GM23338 (cell line): ENCODE measurements at regions not wholly inside any gene's neighbourhood (a gene's known extent, or its start where the extent isn't known, plus 50 kb on each side); places are given as distances from the start of the nearest gene placed in this dataset.

ENCODE experiments used
- ATAC-seq: fragments of 200-7000 bp; cut with Tn5 transposase; 3 replicates; pipeline ENCODE4 v1.9.1; 2020
- DNase-seq: peaks from one replicate; pipeline ENCODE4 v3.0.0-alpha.2; 2015; ENCODE audit warnings: low spot score
- H2AFZ ChIP-seq: fragments of 200-600 bp; sonication (generic); 2 replicates; pipeline ENCODE4 v1.8.0; 2016; ENCODE audit warnings: antibody characterized with exemption, mild to moderate bottlenecking, moderate library complexity
- H3F3A ChIP-seq: fragments of 200-600 bp; sonication (generic); replicated peaks from 2 replicates; pipeline ENCODE4 v1.8.0; 2017; ENCODE audit warnings: antibody characterized with exemption, mixed run types, low read depth
- H3K27ac ChIP-seq: fragments of 200-600 bp; sonication (generic); 2 replicates; pipeline ENCODE4 v1.6.1; 2016; ENCODE audit warnings: low read depth
- H3K27me3 ChIP-seq: fragments of 200-600 bp; sonication (generic); 2 replicates; pipeline ENCODE4 v1.8.0; 2016; ENCODE audit warnings: mild to moderate bottlenecking, mixed run types, moderate library complexity; ENCODE audit not compliant: insufficient read depth
- H3K36me3 ChIP-seq: fragments of 200-600 bp; sonication (generic); 2 replicates; pipeline ENCODE4 v1.8.0; 2016; ENCODE audit warnings: mild to moderate bottlenecking; ENCODE audit not compliant: insufficient read depth
- H3K4me1 ChIP-seq: fragments of 200-600 bp; sonication (generic); 2 replicates; pipeline ENCODE4 v1.8.0; 2016; ENCODE audit warnings: mild to moderate bottlenecking, moderate library complexity; ENCODE audit not compliant: insufficient read depth
- H3K4me2 ChIP-seq: fragments of 200-600 bp; sonication (generic); 2 replicates; pipeline ENCODE4 v1.7.1; 2017; ENCODE audit warnings: mixed run types
- H3K4me3 ChIP-seq: fragments of 200-600 bp; sonication (generic); 2 replicates; pipeline ENCODE4 v1.6.1; 2016; ENCODE audit warnings: mixed run types
- H3K79me2 ChIP-seq: fragments of 200-600 bp; sonication (generic); replicated peaks from 2 replicates; pipeline ENCODE4 v1.8.0; 2017; ENCODE audit warnings: mild to moderate bottlenecking; ENCODE audit not compliant: insufficient read depth
- H3K9me2 ChIP-seq: fragments of 200-600 bp; sonication (generic); 2 replicates; pipeline ENCODE4 v1.8.0; 2017; ENCODE audit not compliant: insufficient read depth
- H4K20me1 ChIP-seq: fragments of 200-600 bp; sonication (generic); replicated peaks from 2 replicates; pipeline ENCODE4 v1.8.0; 2017; ENCODE audit warnings: mild to moderate bottlenecking; ENCODE audit not compliant: insufficient read depth
- H3K27ac Mint-ChIP-seq: 2 replicates; pipeline ENCODE4 v1.8.0; 2020; ENCODE audit warnings: inconsistent platforms, mild to moderate bottlenecking, moderate library complexity, mixed read lengths
- H3K27me3 Mint-ChIP-seq: 3 replicates; pipeline ENCODE4 v1.8.0; 2022; ENCODE audit warnings: low read depth, mild to moderate bottlenecking, moderate library complexity, mixed read lengths, inconsistent platforms; ENCODE audit not compliant: insufficient read depth, poor library complexity
- H3K36me3 Mint-ChIP-seq: 3 replicates; pipeline ENCODE4 v1.8.0; 2021; ENCODE audit warnings: low read depth, mild to moderate bottlenecking, inconsistent platforms, moderate library complexity, mixed read lengths
- H3K4me1 Mint-ChIP-seq: 3 replicates; pipeline ENCODE4 v1.8.0; 2020; ENCODE audit warnings: mild to moderate bottlenecking, inconsistent platforms, mixed read lengths
- H3K4me3 Mint-ChIP-seq: 3 replicates; pipeline ENCODE4 v1.8.0; 2021; ENCODE audit warnings: moderate library complexity, mild to moderate bottlenecking, inconsistent platforms, mixed read lengths
- H3K9me3 Mint-ChIP-seq: 3 replicates; pipeline ENCODE4 v1.8.0; 2020; ENCODE audit warnings: moderate library complexity, mild to moderate bottlenecking, inconsistent platforms, mixed read lengths
- CREB1 ChIP-seq: fragments of 250-450 bp; sonication (Bioruptor Pico); IDR thresholded peaks from 2 replicates; pipeline ENCODE4 v1.5.0; 2020; ENCODE audit warnings: low read depth, mild to moderate bottlenecking, moderate library complexity
- EZH2 ChIP-seq: fragments of 200-600 bp; sonication (generic); IDR thresholded peaks from one replicate; pipeline ENCODE4 v1.8.0; 2017; ENCODE audit warnings: antibody characterized with exemption, mild to moderate bottlenecking, low read depth; ENCODE audit not compliant: unreplicated experiment
- EZH2phosphoT487 ChIP-seq: fragments of 200-600 bp; sonication (generic); IDR thresholded peaks from one replicate; pipeline ENCODE4 v1.8.1; 2018; ENCODE audit warnings: antibody characterized with exemption; ENCODE audit not compliant: unreplicated experiment
- JUNB ChIP-seq: IDR thresholded peaks from one replicate; pipeline ENCODE4 v1.6.1; 2016; ENCODE audit warnings: antibody characterized with exemption; ENCODE audit not compliant: unreplicated experiment
- REST ChIP-seq: IDR thresholded peaks from one replicate; pipeline ENCODE4 v1.6.1; 2018; ENCODE audit warnings: antibody characterized with exemption; ENCODE audit not compliant: unreplicated experiment
- STAT1 ChIP-seq: IDR thresholded peaks from one replicate; pipeline ENCODE4 v1.6.1; 2016; ENCODE audit warnings: antibody characterized with exemption; ENCODE audit not compliant: unreplicated experiment
- ZNF331 ChIP-seq: fragments of 250-450 bp; sonication (Bioruptor Pico); IDR thresholded peaks from 2 replicates; pipeline ENCODE4 v1.5.0; 2020; ENCODE audit warnings: low read depth, mild to moderate bottlenecking, moderate library complexity
- TF ChIP-seq, protein P1 (sequence below), 2 experiments: fragments of 200-600 bp in 1 of 2; sonication (generic) in 1 of 2; conservative IDR thresholded peaks; 2 replicates each; pipeline versions ENCODE4 v1.5.1 to v1.6.1; 2016 to 2017; ENCODE audit warnings: antibody characterized with exemption in 2 of 2, low read depth in 2 of 2, mild to moderate bottlenecking in 2 of 2, moderate library complexity in 1 of 2
- TF ChIP-seq, protein P2 (sequence below): IDR thresholded peaks from 2 replicates; pipeline ENCODE4 v1.6.1; 2016; ENCODE audit warnings: antibody characterized with exemption
- TF ChIP-seq, protein P3 (sequence below): fragments of 250-450 bp; sonication (Bioruptor Pico); IDR thresholded peaks from 2 replicates; pipeline ENCODE4 v1.5.0; 2020; ENCODE audit warnings: mild to moderate bottlenecking, moderate library complexity

DNA sequence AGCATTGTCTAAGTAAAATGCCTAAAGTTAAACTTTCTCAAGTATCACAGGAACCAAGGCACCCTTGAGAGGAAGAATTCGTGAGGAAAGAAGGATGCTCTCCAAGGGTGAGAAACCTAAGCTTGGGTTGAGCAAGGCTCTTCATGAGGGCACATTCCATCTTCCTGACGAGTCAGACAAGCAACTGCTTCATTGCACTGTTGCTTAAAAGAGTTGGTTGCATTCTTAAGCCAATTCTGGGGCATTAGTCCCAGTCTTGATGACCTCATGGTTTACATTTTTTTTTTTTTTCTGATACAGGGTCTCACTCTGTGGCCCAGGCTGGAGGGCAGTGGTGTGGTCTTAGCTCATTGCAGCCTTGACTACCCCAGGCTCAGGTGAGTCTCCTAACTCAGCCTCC is 237.5 kb downstream of the ACTR3 start:
- Histone ChIP-seq H3K27me3 (no peaks in the 10 kb centered on the region), H3K4me3 (no peak overlapping the region), H3K36me3 (no peaks in the 10 kb centered on the region), H3F3A (no peaks in the 10 kb centered on the region), H3K4me1 (no peaks in the 10 kb centered on the region), H3K79me2 (no peaks in the 10 kb centered on the region), H3K4me2 (no peak overlapping the region), H4K20me1 (no peaks in the 10 kb centered on the region), H3K9me2 (no peaks in the 10 kb centered on the region), H2AFZ (no peak overlapping the region), H3K27ac (no peak overlapping the region)
- no peak for DNase-seq
- Mint-ChIP-seq H3K27me3 (no peaks in the 10 kb centered on the region), H3K9me3 (peaks cover 37% of the 10 kb centered on the region), H3K4me1 (peaks cover 7% of the 10 kb centered on the region; the same call in 2 of the 3 replicates), H3K27ac (no peak overlapping the region), H3K4me3 (no peak overlapping the region), H3K36me3 (no peaks in the 10 kb centered on the region)
- TF ChIP-seq EZH2phosphoT487 (no peak), STAT1 (no peak)
- TF ChIP-seq, protein P1, sequence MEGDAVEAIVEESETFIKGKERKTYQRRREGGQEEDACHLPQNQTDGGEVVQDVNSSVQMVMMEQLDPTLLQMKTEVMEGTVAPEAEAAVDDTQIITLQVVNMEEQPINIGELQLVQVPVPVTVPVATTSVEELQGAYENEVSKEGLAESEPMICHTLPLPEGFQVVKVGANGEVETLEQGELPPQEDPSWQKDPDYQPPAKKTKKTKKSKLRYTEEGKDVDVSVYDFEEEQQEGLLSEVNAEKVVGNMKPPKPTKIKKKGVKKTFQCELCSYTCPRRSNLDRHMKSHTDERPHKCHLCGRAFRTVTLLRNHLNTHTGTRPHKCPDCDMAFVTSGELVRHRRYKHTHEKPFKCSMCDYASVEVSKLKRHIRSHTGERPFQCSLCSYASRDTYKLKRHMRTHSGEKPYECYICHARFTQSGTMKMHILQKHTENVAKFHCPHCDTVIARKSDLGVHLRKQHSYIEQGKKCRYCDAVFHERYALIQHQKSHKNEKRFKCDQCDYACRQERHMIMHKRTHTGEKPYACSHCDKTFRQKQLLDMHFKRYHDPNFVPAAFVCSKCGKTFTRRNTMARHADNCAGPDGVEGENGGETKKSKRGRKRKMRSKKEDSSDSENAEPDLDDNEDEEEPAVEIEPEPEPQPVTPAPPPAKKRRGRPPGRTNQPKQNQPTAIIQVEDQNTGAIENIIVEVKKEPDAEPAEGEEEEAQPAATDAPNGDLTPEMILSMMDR (conservative IDR thresholded peaks at IDR 0.05; ENCODE audit: low read depth in 2 of 2): no peak
- no peak for ATAC-seq

- no peak for ATAC-seq
- H3K4me3 Mint-ChIP-seq: no peak overlapping the region
- TF ChIP-seq, protein P2, sequence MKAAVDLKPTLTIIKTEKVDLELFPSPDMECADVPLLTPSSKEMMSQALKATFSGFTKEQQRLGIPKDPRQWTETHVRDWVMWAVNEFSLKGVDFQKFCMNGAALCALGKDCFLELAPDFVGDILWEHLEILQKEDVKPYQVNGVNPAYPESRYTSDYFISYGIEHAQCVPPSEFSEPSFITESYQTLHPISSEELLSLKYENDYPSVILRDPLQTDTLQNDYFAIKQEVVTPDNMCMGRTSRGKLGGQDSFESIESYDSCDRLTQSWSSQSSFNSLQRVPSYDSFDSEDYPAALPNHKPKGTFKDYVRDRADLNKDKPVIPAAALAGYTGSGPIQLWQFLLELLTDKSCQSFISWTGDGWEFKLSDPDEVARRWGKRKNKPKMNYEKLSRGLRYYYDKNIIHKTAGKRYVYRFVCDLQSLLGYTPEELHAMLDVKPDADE: no peak
- no peak for TF ChIP-seq STAT1
- no peak for TF ChIP-seq JUNB
- TF ChIP-seq, protein P3, sequence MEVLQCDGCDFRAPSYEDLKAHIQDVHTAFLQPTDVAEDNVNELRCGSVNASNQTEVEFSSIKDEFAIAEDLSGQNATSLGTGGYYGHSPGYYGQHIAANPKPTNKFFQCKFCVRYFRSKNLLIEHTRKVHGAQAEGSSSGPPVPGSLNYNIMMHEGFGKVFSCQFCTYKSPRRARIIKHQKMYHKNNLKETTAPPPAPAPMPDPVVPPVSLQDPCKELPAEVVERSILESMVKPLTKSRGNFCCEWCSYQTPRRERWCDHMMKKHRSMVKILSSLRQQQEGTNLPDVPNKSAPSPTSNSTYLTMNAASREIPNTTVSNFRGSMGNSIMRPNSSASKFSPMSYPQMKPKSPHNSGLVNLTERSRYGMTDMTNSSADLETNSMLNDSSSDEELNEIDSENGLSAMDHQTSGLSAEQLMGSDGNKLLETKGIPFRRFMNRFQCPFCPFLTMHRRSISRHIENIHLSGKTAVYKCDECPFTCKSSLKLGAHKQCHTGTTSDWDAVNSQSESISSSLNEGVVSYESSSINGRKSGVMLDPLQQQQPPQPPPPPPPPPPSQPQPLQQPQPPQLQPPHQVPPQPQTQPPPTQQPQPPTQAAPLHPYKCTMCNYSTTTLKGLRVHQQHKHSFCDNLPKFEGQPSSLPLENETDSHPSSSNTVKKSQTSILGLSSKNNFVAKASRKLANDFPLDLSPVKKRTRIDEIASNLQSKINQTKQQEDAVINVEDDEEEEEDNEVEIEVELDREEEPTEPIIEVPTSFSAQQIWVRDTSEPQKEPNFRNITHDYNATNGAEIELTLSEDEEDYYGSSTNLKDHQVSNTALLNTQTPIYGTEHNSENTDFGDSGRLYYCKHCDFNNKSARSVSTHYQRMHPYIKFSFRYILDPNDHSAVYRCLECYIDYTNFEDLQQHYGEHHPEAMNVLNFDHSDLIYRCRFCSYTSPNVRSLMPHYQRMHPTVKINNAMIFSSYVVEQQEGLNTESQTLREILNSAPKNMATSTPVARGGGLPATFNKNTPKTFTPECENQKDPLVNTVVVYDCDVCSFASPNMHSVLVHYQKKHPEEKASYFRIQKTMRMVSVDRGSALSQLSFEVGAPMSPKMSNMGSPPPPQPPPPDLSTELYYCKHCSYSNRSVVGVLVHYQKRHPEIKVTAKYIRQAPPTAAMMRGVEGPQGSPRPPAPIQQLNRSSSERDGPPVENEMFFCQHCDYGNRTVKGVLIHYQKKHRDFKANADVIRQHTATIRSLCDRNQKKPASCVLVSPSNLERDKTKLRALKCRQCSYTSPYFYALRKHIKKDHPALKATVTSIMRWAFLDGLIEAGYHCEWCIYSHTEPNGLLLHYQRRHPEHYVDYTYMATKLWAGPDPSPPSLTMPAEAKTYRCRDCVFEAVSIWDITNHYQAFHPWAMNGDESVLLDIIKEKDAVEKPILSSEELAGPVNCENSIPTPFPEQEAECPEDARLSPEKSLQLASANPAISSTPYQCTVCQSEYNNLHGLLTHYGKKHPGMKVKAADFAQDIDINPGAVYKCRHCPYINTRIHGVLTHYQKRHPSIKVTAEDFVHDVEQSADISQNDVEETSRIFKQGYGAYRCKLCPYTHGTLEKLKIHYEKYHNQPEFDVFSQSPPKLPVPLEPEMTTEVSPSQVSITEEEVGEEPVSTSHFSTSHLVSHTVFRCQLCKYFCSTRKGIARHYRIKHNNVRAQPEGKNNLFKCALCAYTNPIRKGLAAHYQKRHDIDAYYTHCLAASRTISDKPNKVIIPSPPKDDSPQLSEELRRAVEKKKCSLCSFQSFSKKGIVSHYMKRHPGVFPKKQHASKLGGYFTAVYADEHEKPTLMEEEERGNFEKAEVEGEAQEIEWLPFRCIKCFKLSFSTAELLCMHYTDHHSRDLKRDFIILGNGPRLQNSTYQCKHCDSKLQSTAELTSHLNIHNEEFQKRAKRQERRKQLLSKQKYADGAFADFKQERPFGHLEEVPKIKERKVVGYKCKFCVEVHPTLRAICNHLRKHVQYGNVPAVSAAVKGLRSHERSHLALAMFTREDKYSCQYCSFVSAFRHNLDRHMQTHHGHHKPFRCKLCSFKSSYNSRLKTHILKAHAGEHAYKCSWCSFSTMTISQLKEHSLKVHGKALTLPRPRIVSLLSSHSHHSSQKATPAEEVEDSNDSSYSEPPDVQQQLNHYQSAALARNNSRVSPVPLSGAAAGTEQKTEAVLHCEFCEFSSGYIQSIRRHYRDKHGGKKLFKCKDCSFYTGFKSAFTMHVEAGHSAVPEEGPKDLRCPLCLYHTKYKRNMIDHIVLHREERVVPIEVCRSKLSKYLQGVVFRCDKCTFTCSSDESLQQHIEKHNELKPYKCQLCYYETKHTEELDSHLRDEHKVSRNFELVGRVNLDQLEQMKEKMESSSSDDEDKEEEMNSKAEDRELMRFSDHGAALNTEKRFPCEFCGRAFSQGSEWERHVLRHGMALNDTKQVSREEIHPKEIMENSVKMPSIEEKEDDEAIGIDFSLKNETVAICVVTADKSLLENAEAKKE (CRISPR knock-in tag): no peak
- no peak for TF ChIP-seq REST
- TF ChIP-seq CREB1 (CRISPR knock-in tag): no peak
- no peak for TF ChIP-seq ZNF331 (CRISPR knock-in tag)
- TF ChIP-seq EZH2: no peak
Measured at GRCh38 chr2:114128263-114128662, 238.4 kb downstream of the ACTR3 start.

More at GRCh38 chr2:114128263-114128662, 238.4 kb downstream of the ACTR3 start:
- no peaks in the 10 kb centered on the region for H3K36me3 ChIP-seq
- H3K36me3 Mint-ChIP-seq: no peaks in the 10 kb centered on the region
- H4K20me1 ChIP-seq: no peaks in the 10 kb centered on the region
- H3K27ac ChIP-seq: no peak overlapping the region
- H3K9me3 Mint-ChIP-seq: peaks cover 41% of the 10 kb centered on the region
- no peak overlapping the region for H3K4me3 ChIP-seq
- no peaks in the 10 kb centered on the region for H3K9me2 ChIP-seq
- H3K4me1 Mint-ChIP-seq: peaks cover 4% of the 10 kb centered on the region; the same call in 2 of the 3 replicates
- no peak overlapping the region for H3K4me2 ChIP-seq
- H3K27me3 ChIP-seq: no peaks in the 10 kb centered on the region
- no peak for DNase-seq
- no peak overlapping the region for H2AFZ ChIP-seq
- H3K27ac Mint-ChIP-seq: no peak overlapping the region
- no peaks in the 10 kb centered on the region for H3F3A ChIP-seq
- H3K27me3 Mint-ChIP-seq: no peaks in the 10 kb centered on the region
- H3K4me1 ChIP-seq: no peaks in the 10 kb centered on the region
- no peaks in the 10 kb centered on the region for H3K79me2 ChIP-seq
